K562 (cell line): ENCODE measurements at regions not wholly inside any gene's neighbourhood (a gene's known extent, or its start where the extent isn't known, plus 50 kb on each side); places are given as distances from the start of the nearest gene placed in this dataset.

Experiments
- ATAC-seq: fragments of 200-7000 bp; cut with Tn5 transposase; 3 replicates; pipeline ENCODE4 v1.9.1; 2020; ENCODE audit warnings: moderate library complexity
- BruUV-seq: library from RNA; stranded (reverse); fragments of 400-500 nt; replicated peaks from 2 replicates; lab custom pipeline; 2021; lab: Mats Ljungman, UMichigan
- CTCF ChIA-PET: fragments of 300-600 bp; formaldehyde crosslinking; extraction: SDS; loops from one replicate; lab custom pipeline; 2021; ENCODE audit warnings: low intra/inter-chr PET ratio; lab: Yijun Ruan, JAX
- POLR2A ChIA-PET: fragments of 300-600, 350-650 bp; sonication (Branson Sonifier 250); formaldehyde crosslinking; extraction: SDS; loops from one replicate; lab custom pipeline; 2021; ENCODE audit warnings: antibody characterized with exemption, inconsistent platforms; lab: Yijun Ruan, JAX
- DNase-seq, 4 experiments: peaks; one replicate each; pipeline versions ENCODE4 v3.0.0 to v3.0.0-alpha.2; 2011 to 2018; ENCODE audit warnings: low spot score in 3 of 4, mixed read lengths in 3 of 4; ENCODE audit errors: extremely low read depth in 1 of 4
- FAIRE-seq: peaks from 2 replicates; lab custom pipeline; 2011; peaks lifted over from hg19 to GRCh38; lab: Jason Lieb, UNC
- H2AFZ ChIP-seq: 2 replicates; pipeline ENCODE4 v1.6.0; 2011; ENCODE audit warnings: low read depth, low read length, control low read depth, inconsistent platforms
- H3K27ac ChIP-seq: fragments of 200-600 bp; 3 replicates; pipeline ENCODE4 v1.8.0; 2011; ENCODE audit warnings: low read depth, mild to moderate bottlenecking, control low read depth, inconsistent platforms, low read length, moderate library complexity, mixed read lengths; ENCODE audit errors: extremely low read depth
- H3K27me3 ChIP-seq, 2 experiments: fragments of 300-600 bp in 1 of 2; 2 replicates in 1 of 2; 3 replicates in 1 of 2; pipeline versions ENCODE4 v1.6.0 to v1.8.0; 2011; ENCODE audit warnings: inconsistent platforms in 2 of 2, low read length in 2 of 2, mild to moderate bottlenecking in 1 of 2, mixed read lengths in 1 of 2, moderate library complexity in 1 of 2; ENCODE audit not compliant: control insufficient read depth in 2 of 2, insufficient read depth in 2 of 2
- H3K36me3 ChIP-seq: fragments of 300-600 bp; 3 replicates; pipeline ENCODE4 v1.8.0; 2011; ENCODE audit warnings: mild to moderate bottlenecking, low read length, inconsistent platforms; ENCODE audit not compliant: control insufficient read depth, insufficient read depth
- H3K4me1 ChIP-seq, 2 experiments: fragments of 200-600 bp in 1 of 2; replicated peaks in 1 of 2; 2 replicates in 1 of 2; 3 replicates in 1 of 2; pipeline versions ENCODE4 v1.5.1 to v1.8.0; 2011; ENCODE audit warnings: inconsistent platforms in 2 of 2, low read length in 2 of 2, mild to moderate bottlenecking in 1 of 2, mixed read lengths in 1 of 2, moderate library complexity in 1 of 2; ENCODE audit not compliant: control insufficient read depth in 2 of 2, insufficient read depth in 2 of 2
- H3K4me2 ChIP-seq: 2 replicates; pipeline ENCODE4 v1.6.1; 2011; ENCODE audit warnings: low read length, control low read depth, inconsistent platforms, mixed read lengths; ENCODE audit not compliant: insufficient read depth
- H3K4me3 ChIP-seq: fragments of 200-600 bp; sonication (generic), shearing (Covaris generic); 2 replicates; pipeline ENCODE4 v1.5.1; 2016; ENCODE audit warnings: control low read depth, inconsistent platforms
- H3K79me2 ChIP-seq: fragments of 200-600 bp; 3 replicates; pipeline ENCODE4 v1.8.0; 2011; ENCODE audit warnings: low read length, inconsistent platforms; ENCODE audit not compliant: control insufficient read depth, insufficient read depth
- H3K9ac ChIP-seq, 2 experiments: 2 replicates each; pipeline versions ENCODE4 v1.6.0 to v1.6.1; 2011; ENCODE audit warnings: low read depth in 2 of 2, low read length in 2 of 2, control low read depth in 1 of 2, inconsistent platforms in 1 of 2, mild to moderate bottlenecking in 1 of 2, mixed read lengths in 1 of 2; ENCODE audit not compliant: insufficient read depth in 1 of 2
- H3K9me1 ChIP-seq: one replicate; pipeline ENCODE4 v1.6.0; 2011; ENCODE audit warnings: inconsistent platforms, mild to moderate bottlenecking, low read length, moderate library complexity; ENCODE audit not compliant: control insufficient read depth, insufficient read depth
- H3K9me3 ChIP-seq: replicated peaks from 2 replicates; pipeline ENCODE4 v1.5.1; 2011; ENCODE audit warnings: low read depth, low read length, inconsistent platforms; ENCODE audit not compliant: control insufficient read depth, insufficient read depth
- H4K20me1 ChIP-seq: replicated peaks from 2 replicates; pipeline ENCODE4 v1.6.1; 2011; ENCODE audit warnings: low read length, inconsistent platforms, mixed read lengths; ENCODE audit not compliant: control insufficient read depth, insufficient read depth
- ARNT ChIP-seq, 2 experiments: fragments of 450-650 bp; IDR thresholded peaks; 2 replicates each; pipeline ENCODE4 v1.6.1; 2016; ENCODE audit warnings: mild to moderate bottlenecking in 1 of 2
- CEBPZ ChIP-seq: fragments of 150-350 bp; IDR thresholded peaks from 2 replicates; pipeline ENCODE4 v1.6.1; 2014; ENCODE audit warnings: low read depth, mild to moderate bottlenecking, low read length, borderline replicate concordance
- CHAMP1 ChIP-seq: fragments of 450-650 bp; IDR thresholded peaks from 2 replicates; pipeline ENCODE4 v1.6.1; 2016; ENCODE audit warnings: mild to moderate bottlenecking
- ETS1 ChIP-seq: conservative IDR thresholded peaks from 2 replicates; pipeline ENCODE4 v1.6.1; 2011; ENCODE audit warnings: low read depth, mild to moderate bottlenecking, low read length; ENCODE audit not compliant: control insufficient read depth
- GTF2E2 ChIP-seq: fragments of 200-800 bp; sonication (Bioruptor generic); IDR thresholded peaks from 2 replicates; pipeline ENCODE4 v1.6.1; 2016; ENCODE audit warnings: missing genetic modification characterization, missing compliant biosample characterization
- MTA1 ChIP-seq: fragments of 450-650 bp; IDR thresholded peaks from 2 replicates; pipeline ENCODE4 v1.6.1; 2017; ENCODE audit warnings: borderline replicate concordance
- RUNX1 ChIP-seq: sonication (generic); IDR thresholded peaks from 2 replicates; pipeline ENCODE4 v1.6.1; 2016; ENCODE audit warnings: antibody characterized with exemption, low read depth
- SMAD4 ChIP-seq: fragments of 250-450 bp; sonication (Bioruptor Pico); conservative IDR thresholded peaks from 2 replicates; pipeline ENCODE4 v1.8.0; 2021; ENCODE audit warnings: inconsistent platforms, mild to moderate bottlenecking, moderate library complexity
- STAT5A ChIP-seq: IDR thresholded peaks from 2 replicates; pipeline ENCODE4 v1.6.1; 2012; ENCODE audit warnings: low read length, inconsistent platforms, borderline replicate concordance
- STAT5B ChIP-seq: fragments of 250-450 bp; sonication (Bioruptor Pico); IDR thresholded peaks from 2 replicates; pipeline ENCODE4 v1.8.0; 2021; ENCODE audit warnings: mild to moderate bottlenecking, inconsistent platforms
- TARDBP ChIP-seq: fragments of 450-650 bp; IDR thresholded peaks from 2 replicates; pipeline ENCODE4 v1.6.1; 2016
- ZNF766 ChIP-seq: fragments of 200-800 bp; sonication (Bioruptor generic); conservative IDR thresholded peaks from 2 replicates; pipeline ENCODE4 v1.6.1; 2016; ENCODE audit warnings: missing genetic modification characterization, missing compliant biosample characterization
- WGBS: fragments of 100-300 bp; shearing (Covaris generic); methylation state at CpG from one replicate; pipeline ENCODE4 v1.1.6; 2016; ENCODE audit warnings: low coverage, mixed read lengths; ENCODE audit not compliant: insufficient coverage; ENCODE audit errors: missing lambda C conversion rate; 5-methylcytosine and 5-hydroxymethylcytosine counted together
- in situ Hi-C: fragments of 300-500 bp; cut with MboI; formaldehyde crosslinking; loops from 4 replicates; pipeline ENCODE4 v1.15.0; 2018; ENCODE audit warnings: inconsistent platforms, mixed read lengths
- intact Hi-C: fragments of 100-400 bp; cut with micrococcal nuclease; formaldehyde crosslinking; loops from 2 replicates; pipeline ENCODE4 v1.14.2; 2022

- no peak overlapping the region for H3K27ac ChIP-seq
- H3K27me3 ChIP-seq, result peaks cover 0 to 7% of the 10 kb centered on the region in 2 experiments; a peak in 2 of 5 replicates
- no peaks in the 10 kb centered on the region for H3K79me2 ChIP-seq
- ChIA-PET CTCF (no interaction called here), POLR2A (no interaction called here)
- peaks cover 0 to 13% of the 10 kb centered on the region in 2 experiments; a peak in 3 of 5 replicates for H3K4me1 ChIP-seq
- no TSS peak for BruUV-seq
- H3K9ac ChIP-seq, result no peak overlapping the region
- no peaks in the 10 kb centered on the region for H3K9me3 ChIP-seq
- H4K20me1 ChIP-seq, result no peaks in the 10 kb centered on the region
- FAIRE-seq (no peak), ATAC-seq (no peak), DNase-seq (no peak)
- intact Hi-C loops, result no loop called here
- H3K4me2 ChIP-seq, result no peak overlapping the region
- WGBS, result 0% methylated on average over 3 of the region's 3 CpGs
- no peak overlapping the region for H3K4me3 ChIP-seq
- H3K36me3 ChIP-seq, result no peaks in the 10 kb centered on the region
- no peak overlapping the region for H2AFZ ChIP-seq
- in situ Hi-C loops, result no loop called here
- H3K9me1 ChIP-seq, result no peaks in the 10 kb centered on the region
- no peak for TF ChIP-seq CHAMP1
- no peak for TF ChIP-seq ZNF766 (CRISPR knock-in tag)
- no peak for TF ChIP-seq ETS1
- no peak for TF ChIP-seq STAT5B (CRISPR knock-in tag)
- TF ChIP-seq TARDBP, result no peak
- TF ChIP-seq ARNT (IDR thresholded peaks at IDR 0.05), result no peak
- no peak for TF ChIP-seq GTF2E2
- no peak for TF ChIP-seq STAT5A
- no peak for TF ChIP-seq SMAD4 (CRISPR knock-in tag)
- no peak for TF ChIP-seq MTA1
- TF ChIP-seq CEBPZ, result no peak
- TF ChIP-seq RUNX1, result no peak
Measured at GRCh38 chr2:33723329-33723728, 124.2 kb upstream of the FAM98A start.
